ENCODE measurements at regions not wholly inside any gene's neighbourhood (a gene's known extent, or its start where the extent isn't known, plus 50 kb on each side); places are given as distances from the start of the nearest gene placed in this dataset.

- no peak for TF ChIP-seq CBX3 (IDR thresholded peaks at IDR 0.05; ENCODE audit: low read depth)
- no peak for TF ChIP-seq ATF3 (IDR thresholded peaks at IDR 0.05)
These were observed 480.3 kb downstream of the NXPH1 start (continued) for GRCh38 chr7:8913682-8914081.

- H4K20me1 ChIP-seq (ENCODE audit: insufficient read depth), result no peaks in the 10 kb centered on the region
- no peak overlapping the region for H3K9ac ChIP-seq (ENCODE audit: low read length)
- ATAC-seq (no peak), DNase-seq (ENCODE audit: low read depth, low spot score) (no peak)
- H3K9me3 ChIP-seq (ENCODE audit: control insufficient read depth in 1 of 2, insufficient read depth in 1 of 2, low read depth in 1 of 2, low read length in 2 of 2), result peaks cover 4 to 9% of the 10 kb centered on the region in 2 experiments; a peak in 2 of 4 replicates
- ChIA-PET POLR2A (no interaction called here), CTCF (no interaction called here), RAD21 (ENCODE audit: low non-redundant PET in 1 of 2, low total read pairs in 2 of 2, uncharacterized antibody in 2 of 2, unreplicated experiment in 2 of 2) (no interaction called here)
- H3K27ac ChIP-seq (ENCODE audit: low read depth, low read length), result no peak overlapping the region
- no TSS peak for BruUV-seq (replicated peaks)
- no peak overlapping the region for H2AFZ ChIP-seq (ENCODE audit: low read depth, low read length, poor library complexity, severe bottlenecking)
- no peaks in the 10 kb centered on the region for H3K79me2 ChIP-seq (ENCODE audit: insufficient read depth, low read length)
- no peaks in the 10 kb centered on the region for H3K9me2 ChIP-seq (ENCODE audit: insufficient read depth)
- TF ChIP-seq SP1 (IDR thresholded peaks at IDR 0.05; ENCODE audit: low read depth) (no peak), CEBPB (IDR thresholded peaks at IDR 0.05; ENCODE audit: low read depth) (no peak), POLR2AphosphoS5 (IDR thresholded peaks at IDR 0.05; ENCODE audit: low read depth, low read length) (no peak), YY1 (IDR thresholded peaks at IDR 0.05; ENCODE audit: extremely low read depth, insufficient replicate concordance, low read depth, low read length) (no peak), SRF (IDR thresholded peaks at IDR 0.05; ENCODE audit: low read depth) (no peak), CTCF (IDR thresholded peaks at IDR 0.05 in 2 of 3, conservative IDR thresholded peaks at IDR 0.05 in 1 of 3; ENCODE audit: borderline replicate concordance in 1 of 3, insufficient read depth in 1 of 3, low read depth in 2 of 3, low read length in 2 of 3) (no peak), FOSL1 (IDR thresholded peaks at IDR 0.05; ENCODE audit: low read depth) (no peak), ELF1 (IDR thresholded peaks at IDR 0.05; ENCODE audit: borderline replicate concordance, low read depth) (no peak), ATF3 (IDR thresholded peaks at IDR 0.05) (no peak), POLR2A (IDR thresholded peaks at IDR 0.05; ENCODE audit: borderline replicate concordance, extremely low read depth, insufficient read depth, insufficient read length) (no peak), EZH2 (IDR thresholded peaks at IDR 0.05) (no peak), EZH2phosphoT487 (IDR thresholded peaks at IDR 0.05; ENCODE audit: borderline replicate concordance) (no peak), JUND (IDR thresholded peaks at IDR 0.05) (no peak), REST (IDR thresholded peaks at IDR 0.05; ENCODE audit: low read depth) (no peak), ZNF274 (IDR thresholded peaks at IDR 0.05; ENCODE audit: low read depth, low read length) (no peak), ZBTB33 (IDR thresholded peaks at IDR 0.05; ENCODE audit: extremely low read depth, insufficient replicate concordance, low read length) (no peak), MAX (IDR thresholded peaks at IDR 0.05) (no peak)
- no peaks in the 10 kb centered on the region for H3K4me1 ChIP-seq (ENCODE audit: control insufficient read depth in 1 of 2, insufficient read depth in 2 of 2, low read length in 2 of 2)
- no peaks in the 10 kb centered on the region for H3K27me3 ChIP-seq (ENCODE audit: insufficient read depth, low read length)
- intact Hi-C loops (cut with micrococcal nuclease), result no loop called here
- H3K36me3 ChIP-seq (ENCODE audit: control insufficient read depth in 1 of 2, insufficient read depth in 2 of 2, low read length in 2 of 2), result no peaks in the 10 kb centered on the region
- no peak overlapping the region for H3K4me3 ChIP-seq (replicated peaks in 1 of 2; ENCODE audit: low read depth in 1 of 2, low read length in 2 of 2)
- H3K4me2 ChIP-seq (ENCODE audit: low read length), result no peak overlapping the region
These were observed 488.4 kb downstream of the NXPH1 start for GRCh38 chr7:8921807-8922206.
